Hypothalamus (tissue), 51 donors: ENCODE measurements at regions not wholly inside any gene's neighbourhood (a gene's known extent, or its start where the extent isn't known, plus 50 kb on each side); places are given as distances from the start of the nearest gene placed in this dataset.
"Not testable (repeated sequence)": the region's sequence is repeated elsewhere in the genome, so short reads cannot be mapped to it uniquely, and the experiment has no call there.

Experiments
- DNase-seq, 51 donors: peaks; one replicate each; lab custom pipeline; 2025; lab: John Stamatoyannopoulos, UW

DNA sequence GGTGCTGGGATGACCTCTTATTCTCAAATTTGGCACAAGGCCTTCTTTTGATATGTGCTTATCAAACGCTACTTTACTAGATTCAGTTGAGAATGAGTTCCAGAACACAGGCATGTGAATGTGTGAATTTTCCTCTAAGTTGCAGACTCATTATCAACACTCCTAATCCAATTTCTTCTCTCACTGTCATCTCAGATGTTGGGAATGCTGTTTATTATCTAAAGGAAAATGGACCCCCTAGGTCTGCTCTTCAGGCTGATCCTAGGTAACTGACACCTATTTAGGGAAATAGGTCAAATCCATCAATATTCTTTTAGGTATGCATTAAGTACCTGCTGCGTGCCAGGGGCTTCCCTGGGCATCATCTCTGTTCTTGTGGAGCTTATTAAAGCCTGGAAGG is 215.0 kb upstream of the NOX3 start:
- DNase-seq = no peak

DNA sequence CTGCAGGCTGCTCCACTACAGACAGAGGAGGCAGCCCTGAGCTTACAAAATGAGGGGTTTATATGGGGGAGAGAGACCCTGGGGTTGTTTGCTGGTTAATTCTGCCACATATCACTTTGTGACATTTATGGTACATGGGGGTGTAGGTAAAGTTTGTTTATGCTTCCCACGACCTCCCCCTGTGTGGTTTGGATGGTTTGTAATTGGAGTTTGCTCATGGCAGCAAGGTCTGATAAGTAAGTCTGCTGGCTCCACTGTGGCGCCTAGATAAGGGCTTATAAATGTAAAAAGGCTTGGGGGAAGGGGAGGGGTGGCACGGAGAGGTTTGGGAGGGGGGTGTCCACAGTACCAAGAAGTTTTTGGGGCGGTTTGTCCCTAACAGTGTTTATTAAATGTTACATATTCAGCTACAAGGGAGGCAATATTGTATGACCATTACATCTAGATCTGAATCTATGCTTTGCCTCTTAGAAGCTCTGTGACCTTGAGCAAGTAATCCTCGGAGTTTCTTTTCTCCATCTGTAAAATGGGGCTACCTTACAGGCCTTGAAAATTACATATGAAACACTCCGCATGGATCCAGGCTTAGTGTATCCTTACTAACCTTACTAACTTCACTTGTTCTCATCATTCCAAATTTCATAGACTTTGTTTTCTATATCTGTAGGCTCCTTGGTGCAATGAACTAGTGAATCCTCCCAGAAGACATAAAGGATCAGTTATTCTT is 204.8 kb upstream of the NOX3 start:
- DNase-seq = no peak

DNA sequence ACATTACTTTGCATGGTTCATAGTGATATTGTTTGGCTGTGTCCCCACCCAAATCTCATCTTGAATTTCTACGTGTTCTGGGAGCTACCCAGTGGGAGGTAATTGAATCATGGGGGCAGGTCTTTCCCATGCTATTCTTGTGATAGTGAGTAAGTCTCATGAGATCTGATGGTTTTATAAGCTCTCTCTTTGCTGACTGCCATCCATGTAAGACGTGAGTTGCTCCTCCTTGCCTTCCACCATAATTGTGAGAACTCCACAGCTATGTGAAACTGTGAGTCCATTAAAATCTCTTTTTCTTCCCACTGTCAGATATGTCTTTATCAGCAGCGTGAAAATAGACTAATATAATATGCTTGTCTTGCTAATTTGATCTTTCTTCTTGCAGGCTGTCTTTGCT is 200.4 kb upstream of the NOX3 start:
- DNase-seq = no peak

GRCh38 chr6:155654474-155654873 is 198.8 kb upstream of the NOX3 start:
- DNase-seq = no peak

DNA sequence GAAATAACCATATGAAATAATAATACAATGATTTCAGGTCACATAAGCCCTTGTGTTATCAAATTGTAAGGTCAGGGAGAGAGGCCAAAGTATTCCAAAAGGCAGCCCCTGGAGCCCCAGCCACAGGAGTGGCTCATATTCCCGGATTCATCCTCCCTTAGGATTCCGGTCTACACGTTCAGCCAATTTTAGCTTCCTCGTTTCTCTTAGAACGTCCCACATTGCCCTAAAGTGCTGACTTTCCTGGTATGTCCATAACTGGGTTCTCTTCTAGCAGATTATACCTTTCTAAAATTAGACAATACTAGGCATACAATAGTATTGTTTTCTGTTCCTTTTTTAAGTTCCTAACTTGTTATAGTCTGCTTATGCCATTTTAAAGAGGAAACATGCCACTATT is 192.7 kb upstream of the NOX3 start:
- no peak for DNase-seq

DNA sequence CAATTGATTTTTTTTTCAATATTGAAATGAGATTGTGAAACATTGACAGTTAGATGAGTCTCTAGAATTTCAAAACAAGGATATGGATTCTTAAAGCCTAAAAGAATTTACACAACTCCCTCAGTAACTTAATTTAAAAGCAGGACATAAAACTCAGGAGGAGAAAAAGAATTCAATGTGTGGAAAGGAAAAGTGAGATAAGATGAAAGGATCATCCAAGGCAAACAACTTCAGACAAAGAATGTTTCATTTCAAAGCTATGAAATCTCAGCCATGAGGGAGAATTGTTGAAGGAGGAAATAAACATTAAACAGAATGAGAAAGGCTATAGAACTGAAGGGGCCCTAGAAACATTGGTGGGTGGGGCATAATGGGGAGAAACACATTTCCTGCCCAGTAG is 191.7 kb upstream of the NOX3 start:
- DNase-seq = no peak

DNA sequence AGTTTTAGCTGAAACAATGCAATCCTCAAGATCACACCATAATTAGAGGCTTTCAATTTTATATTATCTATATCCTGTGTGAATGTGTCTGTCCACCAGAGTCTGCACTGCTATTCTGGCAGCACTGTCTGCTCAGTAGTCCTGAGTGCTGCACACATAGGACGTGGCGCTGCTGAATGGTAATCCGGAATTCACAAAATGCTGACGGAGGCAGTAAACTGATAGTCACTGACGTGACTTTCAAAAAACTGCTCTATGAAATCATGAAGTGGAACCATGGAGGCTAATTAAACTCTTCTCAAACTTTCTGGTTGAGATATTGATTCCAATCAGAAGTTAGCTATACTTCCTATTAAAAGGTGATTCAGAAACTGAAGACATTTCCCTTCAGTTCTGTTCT is 190.8 kb upstream of the NOX3 start:
- DNase-seq = no peak

DNA sequence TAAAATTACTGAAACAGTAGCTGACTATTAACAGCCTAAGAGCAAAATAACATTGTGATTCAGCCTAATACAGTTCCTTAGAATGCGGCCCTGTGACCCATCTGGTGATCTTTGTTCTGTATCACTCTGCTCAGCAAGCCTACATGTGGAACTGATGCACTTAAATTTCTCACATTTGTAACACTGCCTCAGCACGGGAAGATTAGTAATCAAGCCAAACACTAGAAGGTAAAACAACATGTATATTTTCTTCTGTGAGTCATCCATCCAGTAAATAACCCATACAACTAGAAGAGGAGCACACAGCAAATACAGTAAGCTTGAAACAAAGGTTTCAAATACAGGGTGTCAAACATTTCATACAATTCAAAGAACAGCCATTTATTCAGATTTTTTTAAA is 189.7 kb upstream of the NOX3 start:
- no peak for DNase-seq

- no peak for DNase-seq
Observed at GRCh38 chr6:155641603-155642002, 186.0 kb upstream of the NOX3 start.

- DNase-seq = no peak
Observed at GRCh38 chr6:155638200-155638599, 182.6 kb upstream of the NOX3 start.

- no peak for DNase-seq
Observed at GRCh38 chr6:155635416-155635815, 179.8 kb upstream of the NOX3 start.

DNA sequence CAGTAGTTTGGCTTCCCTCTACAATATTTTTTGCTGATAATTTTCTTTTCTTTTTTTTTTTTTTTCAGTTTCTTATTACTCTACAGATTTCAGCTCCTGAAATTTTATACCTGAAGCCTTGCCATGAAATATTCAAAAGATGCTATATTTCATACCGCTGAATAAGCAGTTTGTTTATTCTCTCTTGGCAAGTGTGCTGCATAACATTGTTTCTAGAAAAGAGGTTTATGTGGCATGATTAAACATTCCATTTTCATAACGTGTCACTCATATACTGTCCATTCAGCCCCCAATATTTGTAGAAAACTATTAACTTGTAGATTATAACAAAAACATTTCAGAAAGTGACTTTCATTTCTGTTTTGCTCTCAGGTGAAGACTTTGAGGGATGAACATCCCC is 174.4 kb upstream of the NOX3 start:
- DNase-seq = no peak

GRCh38 chr6:155629652-155630051 is 174.0 kb upstream of the NOX3 start:
- DNase-seq = no peak

- DNase-seq = no peak
Observed at GRCh38 chr6:155628306-155628705, 172.7 kb upstream of the NOX3 start.

GRCh38 chr6:155627722-155628212 is 172.1 kb upstream of the NOX3 start:
- DNase-seq = not testable (repeated sequence)

DNA sequence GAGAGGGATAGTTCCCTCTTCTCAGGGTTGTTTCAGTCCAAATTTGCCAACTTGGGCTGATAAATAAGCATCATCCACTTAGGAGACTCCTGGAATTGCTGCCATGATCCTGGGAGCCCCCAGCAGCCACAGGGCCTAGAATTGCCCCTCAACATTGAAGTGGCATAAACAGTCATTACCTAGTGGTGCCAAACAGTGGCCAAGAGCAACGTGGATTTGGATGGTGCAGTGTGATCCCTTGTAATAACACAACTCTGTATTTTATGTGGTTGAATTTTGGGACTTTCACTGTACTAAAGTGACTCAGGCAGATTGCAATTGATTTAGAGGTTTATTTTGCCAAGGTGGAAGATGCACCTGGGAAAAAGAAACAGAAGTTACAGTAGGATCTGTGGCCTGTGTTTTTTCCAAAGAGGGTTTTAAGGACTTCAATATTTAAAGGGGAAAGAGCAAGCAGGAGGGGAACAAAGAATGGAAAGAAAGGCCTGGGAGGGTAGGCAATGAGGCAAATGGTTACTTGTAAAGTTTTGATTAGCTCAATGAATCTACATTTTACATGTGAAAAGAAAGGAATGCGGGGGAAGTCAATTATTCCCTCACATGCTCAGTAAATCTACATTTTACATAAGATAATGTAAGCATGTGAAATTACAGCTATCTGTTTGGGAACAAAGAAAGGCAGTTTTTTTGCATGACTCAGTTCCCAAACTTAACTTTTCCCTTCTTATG is 168.0 kb upstream of the NOX3 start:
- no peak for DNase-seq

DNA sequence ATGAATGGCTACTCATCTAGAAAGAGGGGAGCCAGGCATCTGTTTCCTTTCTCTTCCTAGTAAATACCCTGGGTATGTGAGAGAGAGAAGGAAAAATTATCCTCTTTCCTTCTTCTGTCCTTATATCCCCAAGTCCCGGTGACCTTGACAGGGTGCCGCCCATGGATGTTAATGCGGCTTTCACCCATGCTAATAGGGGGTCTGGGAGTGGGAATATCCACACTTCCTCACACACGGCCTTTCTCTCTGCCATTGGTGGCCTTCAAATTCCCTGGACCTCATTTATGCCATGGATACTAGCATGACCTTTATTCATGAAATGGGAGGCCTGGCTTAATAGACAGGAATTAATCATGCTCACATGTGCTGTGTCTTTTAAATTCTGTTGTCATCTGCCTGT is 159.0 kb upstream of the NOX3 start:
- DNase-seq = no peak

DNA sequence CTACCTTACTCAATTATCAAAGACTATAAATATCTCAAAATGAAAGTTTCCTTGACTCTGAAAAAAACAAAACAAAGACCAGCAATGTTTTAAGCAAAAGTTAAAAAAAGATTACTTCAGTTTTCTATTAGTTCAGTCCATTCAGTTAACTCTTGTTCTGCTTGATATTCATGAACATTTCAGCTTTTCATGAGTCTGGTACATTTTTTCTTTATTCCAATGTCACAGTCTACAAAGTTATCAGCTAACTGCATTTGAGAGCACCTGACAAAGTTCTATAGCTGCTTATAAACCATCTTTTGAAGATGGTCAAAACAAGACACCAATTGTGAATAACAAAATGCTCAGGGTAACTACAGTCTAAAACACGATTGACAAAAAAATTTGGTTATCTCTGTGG is 156.1 kb upstream of the NOX3 start:
- DNase-seq = no peak

DNA sequence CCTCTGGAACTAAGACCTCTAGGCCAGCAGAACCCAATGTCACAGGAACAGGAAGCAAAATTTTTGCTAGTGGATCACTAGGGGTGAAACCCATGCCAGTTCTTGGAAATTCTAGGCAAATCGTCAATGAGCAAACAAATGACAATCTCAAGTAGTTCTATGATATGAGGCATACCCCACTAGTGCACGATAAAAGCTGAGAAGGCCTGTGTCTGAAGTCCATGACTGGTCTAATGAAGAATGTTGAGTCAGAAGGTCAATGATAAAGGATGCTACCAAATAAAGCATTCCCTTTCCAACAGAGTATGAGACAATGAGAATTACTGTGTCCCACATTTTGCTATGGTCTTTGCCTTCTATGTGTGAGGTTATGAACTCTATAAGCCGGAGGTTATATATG is 149.4 kb upstream of the NOX3 start:
- DNase-seq = no peak

DNA sequence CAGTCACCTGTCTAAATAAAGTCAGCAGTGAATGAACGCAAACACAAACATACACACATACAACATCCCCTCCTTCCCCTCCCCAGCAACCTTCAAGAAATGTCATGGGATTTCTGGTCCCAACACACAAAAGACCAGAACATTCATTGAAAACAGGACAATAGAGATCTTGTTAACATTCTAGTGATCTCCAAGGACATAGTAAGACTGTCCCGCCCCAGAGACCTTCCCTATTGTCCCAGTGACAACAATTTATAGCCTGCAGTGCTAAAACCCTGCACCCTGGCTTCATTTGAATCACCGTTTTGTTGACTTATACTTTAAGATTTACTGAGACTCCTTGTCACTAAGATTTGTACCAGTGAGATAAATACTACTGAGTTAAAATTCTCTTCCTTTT is 143.9 kb upstream of the NOX3 start:
- DNase-seq = peak in 2 of 51 donors; percentile 2 to 11

DNA sequence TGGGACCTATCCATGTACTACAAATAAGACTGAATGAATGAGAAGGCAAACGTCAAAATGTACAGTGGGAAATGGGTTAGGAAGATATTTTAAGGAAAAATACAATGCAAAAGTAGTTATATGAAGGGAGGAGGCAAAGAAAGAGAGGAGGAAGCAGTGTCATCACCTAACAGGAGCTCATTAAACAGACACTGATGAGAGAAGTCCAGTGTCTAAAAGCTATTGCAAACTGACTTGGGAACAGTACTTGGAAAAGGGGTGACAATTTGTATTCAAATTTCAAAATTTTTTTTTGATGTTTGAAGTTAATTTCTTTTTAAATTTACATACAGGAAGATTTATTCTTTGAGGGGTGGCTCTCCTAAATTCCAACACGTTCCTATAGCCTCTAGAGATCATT is 143.5 kb upstream of the NOX3 start:
- DNase-seq = no peak

- no peak for DNase-seq
Observed at GRCh38 chr6:155595284-155595683, 139.6 kb upstream of the NOX3 start.
